ENCODE measurements at regions not wholly inside any gene's neighbourhood (a gene's known extent, or its start where the extent isn't known, plus 50 kb on each side); places are given as distances from the start of the nearest gene placed in this dataset.

- TF ChIP-seq POLR2AphosphoS5 (IDR thresholded peaks at IDR 0.05; ENCODE audit: low read depth, low read length) (no peak), MAX (IDR thresholded peaks at IDR 0.05) (no peak), ATF3 (IDR thresholded peaks at IDR 0.05) (no peak), EZH2phosphoT487 (IDR thresholded peaks at IDR 0.05; ENCODE audit: borderline replicate concordance) (no peak), ZBTB33 (IDR thresholded peaks at IDR 0.05; ENCODE audit: extremely low read depth, insufficient replicate concordance, low read length) (no peak), CTCF (IDR thresholded peaks at IDR 0.05 in 2 of 3, conservative IDR thresholded peaks at IDR 0.05 in 1 of 3; ENCODE audit: borderline replicate concordance in 1 of 3, insufficient read depth in 1 of 3, low read depth in 2 of 3, low read length in 2 of 3) (no peak), SIN3A (IDR thresholded peaks at IDR 0.05; ENCODE audit: low read depth) (no peak)
Measured at GRCh38 chr1:63051356-63051755, 267.4 kb downstream of the ATG4C start.
